DND-41 (cell line): ENCODE measurements at regions not wholly inside any gene's neighbourhood (a gene's known extent, or its start where the extent isn't known, plus 50 kb on each side); places are given as distances from the start of the nearest gene placed in this dataset.

Experiments used
- CTCF ChIP-seq: IDR thresholded peaks from 2 replicates; pipeline ENCODE4 v1.5.1; 2012; ENCODE audit warnings: borderline replicate concordance, low read length, moderate library complexity, mild to moderate bottlenecking; ENCODE audit not compliant: poor library complexity, severe bottlenecking; ENCODE audit errors: extremely low read depth
- EZH2 ChIP-seq: IDR thresholded peaks from 3 replicates; pipeline ENCODE4 v1.6.1; 2012; ENCODE audit warnings: borderline replicate concordance, low read depth, mild to moderate bottlenecking, moderate library complexity, low read length, inconsistent platforms; ENCODE audit not compliant: severe bottlenecking

GRCh38 chr16:59341368-59341767 lies 607.3 kb upstream of the GOT2 start:
- TF ChIP-seq CTCF (no peak), EZH2 (no peak)
